Lower leg skin (tissue), 4 donors: ENCODE measurements at regions not wholly inside any gene's neighbourhood (a gene's known extent, or its start where the extent isn't known, plus 50 kb on each side); places are given as distances from the start of the nearest gene placed in this dataset.

ENCODE experiments used
- DNase-seq, 2 donors: peaks; one replicate each; pipeline ENCODE4 v3.0.0-alpha.2; 2019; ENCODE audit warnings: low spot score in 2 of 2
- H3K4me3 ChIP-seq: fragments of 200-600 bp; sonication (generic); 2 replicates; pipeline ENCODE4 v1.5.1; 2017; ENCODE audit warnings: mild to moderate bottlenecking, low read depth; ENCODE audit not compliant: poor library complexity, severe bottlenecking
- CTCF ChIP-seq, 3 donors: fragments of 450-650 bp; IDR thresholded peaks; one replicate each; pipeline ENCODE4 v1.5.1; 2016; ENCODE audit warnings: antibody characterized with exemption in 3 of 3, mild to moderate bottlenecking in 3 of 3, moderate library complexity in 2 of 3
- POLR2A ChIP-seq, 2 donors: fragments of 450-650 bp; IDR thresholded peaks; one replicate each; pipeline ENCODE4 v1.6.1; 2016 to 2017; ENCODE audit warnings: antibody characterized with exemption in 2 of 2, mild to moderate bottlenecking in 1 of 2, moderate library complexity in 1 of 2
- WGBS, 2 donors: methylation state at CpG; one replicate each; pipeline ENCODE4 v1.1.5; 2018; 5-methylcytosine and 5-hydroxymethylcytosine counted together
- intact Hi-C: fragments of 100-400 bp; cut with DNase I; formaldehyde crosslinking; loops from one replicate; pipeline ENCODE4 v1.15.0; 2023; ENCODE audit warnings: low total_unique reads

- TF ChIP-seq CTCF (IDR thresholded peaks at IDR 0.05) (no peak), POLR2A (IDR thresholded peaks at IDR 0.05) (no peak)
- 78 to 88% methylated on average over 2 of the region's 2 CpGs for WGBS, 2 donors
- intact Hi-C loops: loop anchor here (10.0 kb wide), 1 partner anchor 737 kb away; no protein-coding TSS in a partner anchor
- no peak for DNase-seq
- no peak overlapping the region for H3K4me3 ChIP-seq
Observed at GRCh38 chr4:58491620-58492019, 1381.4 kb upstream of the IGFBP7 start.

DNA sequence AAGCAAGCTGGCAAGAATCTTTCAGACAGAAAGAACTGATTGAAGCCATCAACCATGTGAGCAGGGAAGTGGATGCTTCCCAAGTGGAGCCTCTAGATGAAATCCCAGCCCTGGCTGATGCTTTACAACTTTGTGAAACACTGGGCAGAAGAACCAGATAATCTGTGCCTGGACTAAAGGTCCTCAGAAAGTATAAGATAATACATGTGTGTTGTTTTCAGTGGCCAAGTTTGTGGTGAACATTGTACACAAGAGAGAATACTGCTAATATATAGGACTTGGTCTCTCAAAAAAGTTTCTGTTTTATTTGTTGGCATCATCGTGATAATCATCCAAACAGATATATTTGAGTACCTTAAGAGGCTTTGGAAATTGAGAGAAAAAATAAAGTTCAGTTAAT is 1367.8 kb upstream of the IGFBP7 start:
- H3K4me3 ChIP-seq: no peak overlapping the region
- WGBS, 2 donors: 67 to 72% methylated on average over 1 of the region's 1 CpG
- intact Hi-C loops: no loop called here

DNA sequence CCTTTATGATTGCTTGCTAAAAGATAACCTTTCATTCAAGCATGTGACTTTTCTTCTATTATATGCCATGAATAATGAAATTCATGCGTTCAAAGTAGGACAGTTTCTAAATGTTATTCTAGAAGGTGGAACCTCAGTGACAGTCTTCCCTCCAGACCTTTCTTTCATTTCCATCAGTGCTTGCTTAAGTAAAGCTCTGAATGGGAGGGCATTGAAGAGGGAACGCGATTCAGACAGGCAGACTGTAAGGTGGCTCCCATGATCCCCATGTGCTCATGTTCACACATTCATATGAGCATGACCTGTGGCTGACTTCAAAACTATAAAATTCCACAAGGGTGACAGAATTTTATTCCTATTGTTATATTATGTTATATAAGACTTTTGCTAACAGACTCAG is 1367.3 kb upstream of the IGFBP7 start:
- no peak for DNase-seq
- 87 to 89% methylated on average over 3 of the region's 3 CpGs for WGBS, 2 donors
- TF ChIP-seq CTCF (IDR thresholded peaks at IDR 0.05): no peak
- TF ChIP-seq POLR2A (IDR thresholded peaks at IDR 0.05): no peak
- H3K4me3 ChIP-seq: no peak overlapping the region
- intact Hi-C loops: no loop called here

More for the DNA sequence above, 1367.8 kb upstream of the IGFBP7 start:
- no peak for TF ChIP-seq POLR2A (IDR thresholded peaks at IDR 0.05)
- DNase-seq: no peak

DNA sequence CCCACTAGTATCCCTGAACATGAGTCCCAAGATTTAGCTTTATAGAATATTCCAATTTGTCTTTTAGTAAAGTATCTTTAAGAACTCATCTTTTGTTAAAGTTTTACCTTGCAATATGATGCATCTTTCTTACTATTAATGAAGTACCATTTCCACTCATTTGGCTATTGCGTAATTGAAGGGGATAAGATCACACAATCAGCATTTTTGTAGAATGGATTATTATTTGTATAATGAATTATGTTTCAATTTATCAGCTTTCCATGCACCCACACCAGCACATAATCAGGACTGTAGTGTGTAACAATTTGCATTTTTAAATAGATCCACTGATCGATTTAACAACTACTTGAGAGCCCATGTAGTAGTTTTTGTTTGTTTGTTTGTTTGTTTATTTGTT is 1364.9 kb upstream of the IGFBP7 start:
- H3K4me3 ChIP-seq: no peak overlapping the region
- 91 to 92% methylated on average over 2 of the region's 2 CpGs for WGBS, 2 donors
- no peak for DNase-seq
- TF ChIP-seq POLR2A (IDR thresholded peaks at IDR 0.05) (no peak), CTCF (IDR thresholded peaks at IDR 0.05) (no peak)
- intact Hi-C loops: no loop called here

DNA sequence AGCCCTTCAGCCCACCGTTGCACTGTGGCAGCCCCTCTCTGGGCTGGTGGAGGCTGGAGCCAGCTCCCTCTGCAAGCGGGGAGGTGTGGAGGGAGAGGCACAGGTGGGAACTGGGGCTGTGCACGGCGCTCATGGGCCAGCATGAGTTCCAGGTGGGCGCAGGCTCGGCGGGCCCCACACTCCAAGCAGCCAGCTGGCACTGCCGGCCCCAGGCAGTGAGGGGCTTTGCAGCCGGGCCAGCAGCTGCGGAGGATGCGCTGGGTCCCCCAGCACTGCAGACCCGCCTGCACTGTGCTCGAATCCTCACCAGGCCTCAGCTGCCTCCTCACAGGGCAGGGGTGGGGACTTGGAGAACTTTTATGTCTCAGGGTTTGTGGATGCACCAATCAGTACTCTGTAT is 1354.8 kb upstream of the IGFBP7 start:
- intact Hi-C loops: no loop called here
- DNase-seq: no peak
- TF ChIP-seq POLR2A (IDR thresholded peaks at IDR 0.05) (no peak), CTCF (IDR thresholded peaks at IDR 0.05) (no peak)
- no peak overlapping the region for H3K4me3 ChIP-seq
- 100% methylated on average over 4 of the region's 13 CpGs for WGBS, 2 donors

DNA sequence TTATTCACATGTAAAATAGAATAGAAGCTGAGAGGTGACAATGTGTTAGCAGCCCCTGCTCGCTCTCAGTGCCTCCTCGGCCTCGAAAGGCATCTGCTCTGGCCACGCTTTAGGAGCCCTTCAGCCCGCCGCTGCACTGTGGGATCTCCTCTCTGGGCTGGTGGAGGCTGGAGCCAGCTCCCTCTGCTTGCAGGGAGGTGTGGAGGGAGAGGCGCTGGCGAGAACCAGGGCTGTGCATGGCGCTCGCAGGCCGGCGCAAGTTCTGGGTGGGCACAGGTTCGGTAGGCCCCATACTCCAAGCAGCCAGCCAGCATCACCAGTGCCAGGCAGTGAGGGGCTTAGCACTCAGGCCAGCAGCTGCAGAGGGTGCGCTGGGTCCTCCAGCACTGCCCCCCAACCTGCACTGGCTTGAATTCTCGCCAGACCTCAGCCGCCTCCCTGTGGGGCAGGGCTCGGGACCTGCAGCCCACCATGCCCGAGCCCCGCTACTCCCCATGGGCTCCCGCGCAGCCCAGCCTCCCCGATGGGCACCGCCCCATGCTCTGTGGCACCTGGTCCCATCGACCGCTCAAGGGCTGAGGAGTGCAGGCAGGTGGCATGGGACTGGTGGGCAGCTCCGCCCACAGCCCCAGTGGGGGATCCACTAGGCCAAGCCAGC is 1346.7 kb upstream of the IGFBP7 start:
- intact Hi-C loops: no loop called here

More for the DNA sequence above, 1346.7 kb upstream of the IGFBP7 start:
- DNase-seq: no peak
- WGBS, 2 donors: 94 to 96% methylated on average over 13 to 16 of the region's 26 CpGs
- TF ChIP-seq POLR2A (IDR thresholded peaks at IDR 0.05) (no peak), CTCF (IDR thresholded peaks at IDR 0.05) (no peak)
- H3K4me3 ChIP-seq: no peak overlapping the region
